GM21786 (cell line): ENCODE measurements at regions not wholly inside any gene's neighbourhood (a gene's known extent, or its start where the extent isn't known, plus 50 kb on each side); places are given as distances from the start of the nearest gene placed in this dataset.
"Not testable (repeated sequence)": the region's sequence is repeated elsewhere in the genome, so short reads cannot be mapped to it uniquely, and the experiment has no call there.

ENCODE experiments used
- ATAC-seq: cut with Tn5 transposase; IDR thresholded peaks from one replicate; pipeline ENCODE4 v1.9.1; 2021; ENCODE audit not compliant: unreplicated experiment

DNA sequence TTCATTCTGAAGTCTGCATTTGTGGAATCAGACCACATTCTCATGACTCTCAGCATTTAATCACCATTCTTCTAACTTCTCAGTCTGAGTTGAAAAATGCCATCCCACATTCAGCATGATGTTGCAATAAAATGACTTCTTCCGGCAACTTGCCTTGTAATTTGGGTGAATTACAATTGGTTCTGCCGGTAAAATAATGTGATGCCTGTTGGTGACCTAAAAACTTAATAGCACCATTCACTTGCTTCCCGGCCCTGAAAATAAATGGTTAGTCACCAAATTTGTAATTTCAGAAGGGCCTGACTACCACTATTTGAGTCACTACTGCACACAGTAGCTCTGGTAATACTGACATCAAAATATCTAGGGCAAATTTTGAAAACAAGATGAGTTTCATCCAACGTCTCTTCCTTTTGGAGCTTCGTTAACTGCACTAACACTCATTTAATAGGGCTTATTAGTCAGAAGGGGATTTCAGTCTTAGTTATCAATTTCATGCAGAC lies 637.1 kb upstream of the CHAC2 start:
- no peak for ATAC-seq

DNA sequence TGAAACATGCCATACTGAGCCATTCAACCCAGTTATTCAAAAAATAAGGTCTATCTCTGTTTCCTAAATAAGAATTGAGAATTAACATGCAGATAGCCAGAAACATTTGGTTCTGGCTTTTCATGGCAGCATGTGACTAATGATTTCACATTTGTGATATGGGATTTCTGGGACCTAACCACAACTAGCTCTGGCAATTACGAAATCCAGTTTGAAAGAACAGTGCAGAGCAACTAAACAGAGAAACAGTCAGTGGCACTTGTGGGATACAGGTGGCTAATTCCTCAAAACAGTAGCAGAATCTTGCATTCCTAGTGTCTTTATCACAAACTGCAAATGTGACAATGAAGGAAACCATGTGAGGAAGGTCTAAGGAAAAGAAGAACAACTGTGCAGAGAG lies 637.8 kb upstream of the CHAC2 start:
- no peak for ATAC-seq

DNA sequence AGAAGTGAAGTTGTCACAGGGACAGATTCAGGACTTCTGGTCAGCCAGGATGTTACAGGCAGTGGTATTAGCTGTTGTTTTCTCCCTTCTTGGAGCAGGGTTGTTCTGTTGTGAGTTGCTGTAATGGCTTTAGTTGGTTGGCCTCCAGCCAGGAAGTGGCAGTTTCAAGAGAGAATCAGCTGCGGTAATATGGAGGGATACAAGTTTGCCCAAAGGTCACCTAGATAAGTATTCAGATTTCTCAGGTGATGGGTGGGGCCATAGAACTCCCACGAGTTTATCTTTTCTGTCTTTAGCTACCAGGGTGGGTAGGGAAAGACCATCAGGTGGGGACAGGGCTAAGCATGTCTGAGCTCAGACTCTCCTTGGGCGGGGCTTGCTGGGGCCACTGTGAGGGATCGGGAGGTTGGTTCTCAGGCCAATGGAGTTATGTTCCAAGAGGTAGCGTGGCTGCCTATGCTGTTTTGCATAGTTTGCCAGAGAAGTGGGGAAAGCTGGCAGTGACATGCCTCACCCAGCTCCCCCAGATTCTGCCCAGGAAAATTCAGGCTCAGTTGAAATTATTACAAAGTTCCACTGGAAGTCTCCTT lies 640.4 kb upstream of the CHAC2 start:
- no peak for ATAC-seq

DNA sequence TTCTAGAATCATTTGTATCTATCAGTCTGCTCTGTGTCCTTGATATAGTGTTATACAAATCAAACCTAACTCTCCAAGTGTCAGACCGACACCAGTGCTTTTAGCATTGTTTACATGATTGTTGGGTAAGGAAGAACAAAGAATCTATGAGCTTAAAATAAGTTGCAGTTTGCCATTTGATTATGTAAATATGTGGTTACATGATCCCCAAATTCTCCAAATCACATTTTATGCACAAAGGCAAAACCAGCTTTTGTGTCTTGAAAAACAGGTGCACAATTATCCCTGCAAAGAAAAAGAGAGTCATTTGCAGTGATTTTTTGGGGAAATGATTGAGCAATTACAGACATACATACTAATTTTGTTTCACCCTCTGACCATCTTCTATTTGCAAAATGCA lies 652.6 kb upstream of the CHAC2 start:
- ATAC-seq = no peak

DNA sequence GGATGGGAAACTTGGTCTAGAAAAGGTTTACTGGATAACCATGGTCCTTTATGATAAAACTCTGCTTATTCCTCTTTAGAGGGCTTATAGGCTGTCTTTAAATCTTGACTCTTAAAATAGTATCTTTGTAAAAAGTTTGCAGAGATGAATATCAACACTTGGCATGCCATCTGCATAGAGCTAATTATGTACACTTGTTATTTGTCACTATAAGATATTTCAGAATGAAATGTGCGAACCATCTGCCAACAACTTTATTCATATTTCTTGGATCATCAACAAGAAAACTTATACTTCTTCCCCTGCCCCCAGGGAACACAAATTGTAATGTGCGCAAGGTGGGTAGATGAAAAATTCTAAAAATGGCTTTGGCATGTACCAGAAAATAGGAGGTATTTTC lies 653.0 kb upstream of the CHAC2 start:
- no peak for ATAC-seq

DNA sequence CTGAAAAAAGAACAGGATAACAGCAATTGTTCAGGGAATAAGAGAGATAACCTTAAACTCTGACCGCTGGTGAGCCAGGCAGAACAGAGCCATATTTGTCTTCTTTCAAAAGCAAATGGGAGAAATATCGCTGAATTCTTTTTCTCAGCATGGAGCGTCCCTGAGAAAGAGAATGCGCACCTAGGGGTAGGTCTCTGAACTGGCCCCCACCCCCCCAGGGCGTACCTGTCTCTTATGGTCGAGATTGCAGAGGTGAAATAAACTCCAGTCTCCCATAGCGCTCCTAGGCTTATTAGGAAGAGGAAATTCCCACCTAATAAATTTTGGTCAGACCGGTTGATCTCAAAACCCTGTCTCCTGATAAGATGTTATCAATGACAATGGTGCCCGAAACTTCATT lies 655.2 kb upstream of the CHAC2 start:
- ATAC-seq = not testable (repeated sequence)

DNA sequence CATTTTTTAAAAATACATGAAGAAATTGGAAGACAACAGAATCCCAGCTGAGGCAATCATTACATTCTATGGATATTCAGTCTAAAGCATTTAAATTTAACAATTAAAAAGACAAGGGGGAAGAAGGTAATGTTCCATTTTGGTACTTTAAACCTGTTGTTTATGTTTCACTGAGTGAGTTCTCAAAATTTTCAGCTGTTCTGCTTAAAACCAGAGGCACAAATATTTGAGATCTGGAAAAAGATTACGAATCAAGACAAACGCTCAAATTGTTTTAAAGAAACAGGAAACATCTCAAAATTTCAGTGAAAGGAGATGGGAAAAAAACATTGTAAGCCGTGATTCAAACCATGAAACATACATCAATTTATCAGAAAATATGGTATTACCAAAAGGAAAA lies 656.2 kb upstream of the CHAC2 start:
- ATAC-seq = no peak

DNA sequence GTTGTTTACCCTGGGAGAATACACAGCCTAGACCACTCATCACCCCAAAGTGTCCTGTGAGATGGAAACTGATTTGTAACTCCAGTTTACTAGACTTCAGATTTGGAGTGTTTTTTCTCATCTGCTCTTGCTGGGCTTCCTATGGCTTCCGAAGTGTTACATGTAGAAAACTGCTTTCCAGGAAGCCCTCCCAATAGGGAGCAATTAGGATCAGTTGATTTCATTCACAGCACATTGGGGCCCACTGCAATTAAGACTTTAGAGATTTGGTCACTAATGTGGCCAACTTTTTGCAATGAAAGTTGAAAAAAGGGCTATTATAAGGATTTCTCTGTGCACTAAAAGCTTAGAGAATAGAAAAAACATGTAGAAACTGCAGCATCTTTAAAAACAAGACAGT lies 656.6 kb upstream of the CHAC2 start:
- ATAC-seq = no peak

DNA sequence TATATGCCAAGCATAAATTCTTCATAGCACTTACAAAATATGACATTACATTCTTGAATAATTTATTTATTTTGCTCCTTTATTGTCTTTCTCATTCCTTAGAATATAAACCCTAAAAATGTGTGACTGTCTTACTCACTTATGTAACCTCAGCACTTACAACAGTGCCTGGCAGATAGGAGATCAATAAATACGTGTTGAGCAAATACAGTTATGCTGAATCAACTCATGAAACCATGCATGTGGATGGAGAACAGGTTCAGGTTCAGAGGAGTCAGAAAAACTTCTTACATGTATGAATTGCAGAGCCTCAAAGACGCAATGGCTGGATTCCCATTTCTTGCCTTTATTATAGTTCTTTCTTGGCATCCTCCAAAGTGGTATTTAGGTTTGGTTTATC lies 659.4 kb upstream of the CHAC2 start:
- ATAC-seq = no peak

DNA sequence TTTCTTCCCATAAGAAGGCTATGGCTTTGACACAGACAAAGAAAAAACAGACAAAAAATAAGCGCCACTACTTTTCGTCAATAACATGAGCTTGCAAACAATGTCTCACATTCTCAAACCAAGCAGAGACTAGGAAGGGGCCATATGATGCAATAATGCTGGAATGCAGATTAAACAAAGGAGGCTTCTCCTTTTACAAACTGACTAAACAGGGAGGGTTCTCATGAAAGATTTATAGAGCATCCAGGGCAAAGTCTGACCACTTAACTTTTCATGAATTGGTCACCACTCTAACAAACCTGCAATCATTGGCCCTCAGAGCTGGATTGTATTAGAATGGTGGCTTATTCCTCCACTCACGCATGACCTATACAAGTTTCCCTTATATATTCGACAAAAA lies 663.3 kb upstream of the CHAC2 start:
- ATAC-seq = no peak

DNA sequence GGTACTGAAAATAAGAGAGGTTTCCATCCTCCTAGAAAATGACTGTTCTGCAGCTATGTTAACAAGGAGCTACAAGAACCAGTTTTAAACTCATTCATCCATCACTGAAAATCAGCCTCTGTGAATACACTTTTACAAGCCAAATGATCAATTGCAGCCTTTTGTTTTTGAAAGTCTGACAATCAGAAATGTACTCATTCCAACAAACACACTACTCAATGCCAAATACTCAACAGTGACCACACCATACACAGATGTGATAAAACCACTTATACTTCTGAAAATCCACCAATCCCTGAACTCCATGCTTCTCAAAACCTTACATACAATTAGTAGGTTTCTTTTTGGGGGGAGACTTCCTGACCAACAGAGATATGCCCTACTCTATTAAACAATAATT lies 663.9 kb upstream of the CHAC2 start:
- no peak for ATAC-seq

DNA sequence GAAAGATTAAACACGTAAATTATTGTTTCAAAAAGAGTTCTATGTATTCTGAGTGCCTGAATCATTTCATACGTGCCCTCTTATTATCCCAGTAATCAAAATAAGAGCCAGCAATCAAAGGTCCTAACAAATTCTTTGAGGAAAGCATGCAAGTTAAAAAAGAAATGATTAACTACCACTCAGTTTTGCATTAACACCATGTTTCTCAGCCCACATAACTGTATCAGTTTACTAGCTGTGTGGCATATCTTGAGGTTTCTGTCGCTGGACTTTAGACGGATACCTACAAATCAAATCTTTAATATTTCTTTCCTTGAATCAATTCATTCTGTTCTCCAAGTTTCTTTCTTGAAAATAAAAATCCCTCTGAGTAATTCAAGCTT lies 668.9 kb upstream of the CHAC2 start:
- ATAC-seq = no peak

DNA sequence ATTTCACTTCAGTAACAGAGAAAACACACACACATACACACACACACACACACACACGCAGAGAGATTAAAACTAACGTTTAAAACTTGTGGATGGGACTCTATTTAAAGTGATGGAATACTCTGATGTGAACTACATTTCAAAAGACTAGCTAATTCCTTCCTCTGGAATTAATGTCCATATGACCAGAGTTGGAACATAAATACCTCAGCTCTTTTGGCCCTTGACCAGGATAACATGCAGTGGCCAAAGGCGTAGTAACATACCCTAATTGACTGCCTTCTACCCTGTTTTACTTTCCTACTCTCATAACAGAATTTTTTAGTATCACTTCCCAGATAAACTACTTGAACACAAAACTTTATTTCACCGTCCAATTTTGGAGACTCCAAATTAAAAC lies 671.3 kb upstream of the CHAC2 start:
- ATAC-seq = no peak

DNA sequence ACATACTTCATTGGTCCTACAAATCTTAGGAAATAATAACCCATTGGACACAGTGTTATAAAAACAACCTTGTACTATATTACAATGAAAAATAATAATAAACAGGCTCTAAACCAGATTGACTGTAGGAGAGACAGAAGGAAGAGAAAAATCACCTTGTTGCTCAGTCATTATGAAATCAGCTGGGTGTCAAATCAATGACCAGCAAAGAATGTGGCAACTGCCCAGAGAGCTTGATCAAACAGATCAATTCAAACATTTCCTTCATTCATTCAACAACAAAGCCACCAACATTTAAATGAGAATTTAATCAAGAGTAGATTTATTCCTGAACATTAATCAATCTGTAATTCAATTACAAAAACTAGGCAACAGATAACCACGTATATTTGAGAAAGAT lies 671.9 kb upstream of the CHAC2 start:
- ATAC-seq = no peak

DNA sequence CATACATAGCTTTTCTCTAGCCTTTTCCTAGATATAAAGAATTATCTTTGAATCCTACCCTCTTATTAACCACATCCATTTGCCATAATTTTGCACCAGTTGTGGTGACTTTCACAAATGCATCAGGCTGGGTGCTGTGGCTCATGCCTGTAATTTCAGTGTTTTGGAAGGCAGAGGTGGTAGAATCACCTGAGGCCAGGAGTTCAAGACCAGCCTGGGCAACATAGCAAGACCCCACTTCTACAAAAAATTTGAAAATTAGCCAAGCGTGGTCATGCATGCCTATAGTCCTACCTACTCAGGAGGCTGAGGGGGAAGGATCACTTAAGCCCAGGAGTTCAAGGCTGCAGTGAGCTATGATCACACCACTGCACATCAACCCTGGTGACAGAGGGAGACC lies 672.4 kb upstream of the CHAC2 start:
- ATAC-seq = no peak

DNA sequence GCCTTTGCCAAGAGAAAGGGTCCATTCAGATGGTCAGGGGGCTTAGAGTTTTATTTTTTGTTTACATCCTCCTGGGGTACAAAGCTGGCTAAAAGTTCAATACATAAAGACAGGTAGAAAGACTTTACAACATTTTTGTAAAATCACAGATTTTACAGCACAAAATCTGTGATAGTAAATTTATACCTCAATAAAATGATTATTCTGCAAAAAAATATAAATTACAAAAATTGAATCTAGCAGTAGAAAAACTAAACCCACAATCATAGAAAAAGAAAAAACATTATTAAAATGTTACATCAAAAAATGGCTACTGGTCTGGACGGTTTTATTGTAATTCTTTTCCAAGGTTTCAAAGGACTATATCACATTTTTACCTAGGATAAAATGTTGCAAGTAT lies 674.2 kb upstream of the CHAC2 start:
- no peak for ATAC-seq

DNA sequence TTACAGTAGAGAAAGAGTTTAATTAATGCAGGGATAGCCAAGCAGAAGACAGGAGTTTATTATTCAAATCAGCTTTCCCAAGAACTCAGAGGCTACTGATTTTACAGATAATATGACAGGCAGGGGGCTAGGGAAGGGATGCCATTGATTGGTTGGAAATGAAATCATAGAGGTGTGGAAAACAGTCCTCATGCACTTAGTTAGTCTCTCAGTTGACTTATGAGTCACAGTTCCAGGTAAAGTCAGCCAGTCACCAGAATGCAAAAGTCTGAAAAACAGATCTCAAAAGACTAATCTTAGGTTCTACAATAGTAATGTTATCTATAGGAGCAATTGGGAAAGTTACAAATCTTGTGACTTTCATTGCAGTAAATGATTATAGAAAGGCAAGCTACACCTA lies 676.4 kb upstream of the CHAC2 start:
- no peak for ATAC-seq

DNA sequence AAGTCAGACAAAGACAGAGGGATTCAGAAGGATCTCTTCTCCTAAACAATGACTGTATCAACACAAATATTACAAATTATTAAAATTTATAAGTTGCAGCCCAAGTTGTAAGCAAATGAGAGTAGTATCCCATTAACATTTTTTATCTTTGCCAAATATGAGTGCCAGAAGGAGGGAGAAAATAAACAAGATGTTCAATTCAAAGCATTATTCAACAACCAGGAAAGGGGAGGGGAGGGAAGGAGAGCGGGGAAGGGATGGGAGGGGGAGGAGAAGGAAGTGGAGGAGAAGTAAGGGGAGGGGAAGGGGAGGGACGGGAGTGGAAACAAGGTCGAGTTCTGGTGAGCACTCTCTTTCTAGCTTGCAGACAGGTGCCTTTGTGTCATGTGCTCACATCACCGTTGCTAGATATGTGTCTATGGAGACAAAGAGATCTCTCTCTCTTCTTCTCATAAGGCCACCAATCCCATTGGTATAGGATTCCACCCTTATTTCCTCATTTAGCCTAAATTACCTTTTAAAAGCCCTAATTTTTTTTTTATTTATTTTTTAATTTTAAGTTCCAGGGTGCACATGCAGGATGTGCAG lies 679.6 kb upstream of the CHAC2 start:
- ATAC-seq = no peak

DNA sequence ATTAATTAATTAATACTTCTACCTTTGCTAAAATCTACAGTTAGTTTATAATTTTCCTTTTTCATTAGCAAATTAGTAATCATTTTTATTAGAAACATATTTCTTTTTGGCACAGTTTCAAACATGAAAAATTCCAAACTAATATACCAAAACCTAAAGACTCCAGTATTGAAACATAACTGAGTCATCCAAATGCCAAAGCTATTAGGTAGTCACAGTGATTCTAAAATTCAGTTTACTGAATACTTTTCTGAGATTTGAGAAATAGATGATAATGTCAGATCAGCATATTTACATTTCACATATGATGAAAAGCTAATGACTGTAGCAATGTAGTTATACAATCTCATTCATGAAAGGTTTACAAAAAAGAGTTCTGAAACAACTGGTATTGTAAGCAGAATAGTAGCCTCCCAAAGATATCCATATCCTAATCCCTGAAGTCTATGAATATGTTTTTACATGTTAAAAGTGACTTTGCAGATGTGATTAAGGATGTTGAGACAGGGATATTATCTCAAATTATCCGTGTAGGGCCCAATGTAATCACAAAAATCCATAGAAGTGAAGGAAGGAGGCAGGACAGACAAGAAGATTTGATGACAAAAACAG lies 680.2 kb upstream of the CHAC2 start:
- ATAC-seq = no peak

DNA sequence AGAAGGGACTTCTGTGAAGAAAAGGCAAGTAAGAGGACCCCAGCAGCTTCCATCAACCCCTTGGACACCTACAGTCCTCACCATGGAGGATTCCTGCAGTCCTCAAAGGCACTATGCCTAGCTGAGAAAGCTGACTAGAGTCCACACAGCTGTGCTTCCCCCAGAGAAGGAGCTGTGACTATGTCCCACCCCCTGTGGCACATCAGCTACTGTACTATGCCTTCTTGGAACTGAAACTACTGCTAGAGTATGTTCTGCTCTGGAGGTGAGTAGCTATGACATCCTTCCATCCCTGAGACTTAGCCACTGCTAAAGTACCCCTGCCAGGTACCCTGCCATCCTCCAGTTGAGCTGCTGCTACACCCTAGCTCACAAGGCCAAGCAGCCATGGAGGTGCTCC lies 690.2 kb upstream of the CHAC2 start:
- no peak for ATAC-seq

DNA sequence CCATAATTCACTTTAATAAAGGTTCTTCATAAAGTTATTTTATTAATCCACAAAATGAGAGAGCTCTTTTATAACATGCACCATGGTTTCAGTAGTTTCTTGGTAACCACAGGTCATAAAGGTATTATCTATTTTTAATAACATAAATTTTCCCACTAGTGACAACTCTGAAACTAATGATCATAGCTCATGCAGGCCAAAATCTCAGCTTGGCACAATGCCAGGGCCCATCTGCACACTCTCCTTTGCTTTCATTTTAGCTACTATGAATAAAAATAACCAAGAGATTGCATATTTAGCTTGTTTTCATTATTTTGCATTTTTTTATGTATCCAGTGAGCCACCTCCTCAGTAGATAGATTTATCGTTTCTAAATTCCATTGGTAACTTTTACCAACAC lies 691.8 kb upstream of the CHAC2 start:
- ATAC-seq = no peak

DNA sequence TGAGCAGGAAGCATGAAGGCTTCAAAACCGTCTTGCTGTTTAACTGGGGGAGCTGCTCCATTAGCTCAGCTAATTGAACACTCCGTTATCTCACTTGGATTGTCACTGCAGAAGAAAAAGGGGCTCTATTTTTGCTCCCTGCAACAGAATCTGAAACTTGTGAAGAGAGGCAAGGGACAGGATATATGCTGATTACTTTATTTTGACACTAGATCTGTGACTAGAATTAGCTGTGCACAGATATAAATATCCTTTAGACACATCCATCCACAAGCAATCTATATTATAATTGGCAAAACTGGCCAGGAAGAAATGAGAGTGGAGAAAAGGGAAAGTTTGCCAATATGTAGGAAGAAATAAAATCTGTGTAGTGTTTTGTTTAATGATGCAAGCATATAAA lies 700.1 kb upstream of the CHAC2 start:
- no peak for ATAC-seq

DNA sequence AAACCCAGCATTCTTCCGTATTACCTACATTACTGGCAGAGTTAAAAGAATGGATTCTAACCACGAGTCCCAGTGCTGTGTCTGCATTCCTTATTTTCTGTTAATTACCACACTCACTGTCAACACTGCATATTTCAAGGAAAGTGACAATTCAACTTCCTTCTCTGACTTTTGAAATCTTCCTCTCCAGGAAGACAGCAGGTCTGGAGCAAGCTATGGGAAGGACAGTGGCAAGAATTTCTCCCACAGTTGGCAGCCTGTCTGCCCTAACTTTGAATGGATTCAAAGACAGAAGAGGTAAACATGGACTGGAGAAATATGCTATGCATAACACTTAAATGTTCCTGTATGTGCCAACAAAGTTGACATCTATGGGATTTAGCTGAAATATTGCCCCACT lies 700.5 kb upstream of the CHAC2 start:
- no peak for ATAC-seq
